Common myeloid progenitor, CD34-positive (primary cell): ENCODE measurements at regions not wholly inside any gene's neighbourhood (a gene's known extent, or its start where the extent isn't known, plus 50 kb on each side); places are given as distances from the start of the nearest gene placed in this dataset.

Experiments
- CTCF ChIA-PET: fragments of 350-600 bp; sonication (Branson Sonifier 250); formaldehyde crosslinking; loops from one replicate; lab custom pipeline; 2021; ENCODE audit warnings: antibody characterized with exemption; lab: Charles Lee
- POLR2A ChIA-PET: fragments of 350-600 bp; sonication (Branson Sonifier 250); formaldehyde crosslinking; loops from one replicate; lab custom pipeline; 2021; ENCODE audit warnings: antibody characterized with exemption; lab: Charles Lee
- DNase-seq, 3 donors: peaks; one replicate each; pipeline versions ENCODE4 v3.0.0 to v3.0.0-alpha.2; 2013
- H3K27ac ChIP-seq, 2 experiments: 1 replicate in 1 of 2; 2 replicates in 1 of 2; pipeline ENCODE4 v1.7.0; 2013; ENCODE audit warnings: inconsistent platforms in 2 of 2, low read length in 2 of 2, mild to moderate bottlenecking in 2 of 2, low read depth in 1 of 2, moderate library complexity in 1 of 2; ENCODE audit not compliant: severe bottlenecking in 2 of 2, insufficient read depth in 1 of 2, poor library complexity in 1 of 2
- H3K27me3 ChIP-seq, 5 experiments: replicated peaks in 2 of 5; 1 replicate in 3 of 5; 2 replicates in 2 of 5; pipeline versions ENCODE4 v1.6.1 to v1.7.0; 2013; ENCODE audit warnings: low read length in 4 of 5, mild to moderate bottlenecking in 2 of 5, moderate library complexity in 2 of 5, inconsistent platforms in 1 of 5; ENCODE audit not compliant: insufficient read depth in 5 of 5, control insufficient read depth in 4 of 5
- H3K36me3 ChIP-seq, 4 experiments: 1 replicate in 2 of 4; 2 replicates in 2 of 4; pipeline versions ENCODE4 v1.6.1 to v1.7.0; 2013; ENCODE audit warnings: low read length in 3 of 4, control low read depth in 1 of 4, mild to moderate bottlenecking in 1 of 4; ENCODE audit not compliant: control insufficient read depth in 4 of 4, insufficient read depth in 4 of 4
- H3K4me1 ChIP-seq, 4 experiments: 1 replicate in 3 of 4; 2 replicates in 1 of 4; pipeline versions ENCODE4 v1.6.1 to v1.7.1; 2013; ENCODE audit warnings: low read length in 3 of 4, mild to moderate bottlenecking in 3 of 4, control low read depth in 1 of 4, inconsistent platforms in 1 of 4, moderate library complexity in 1 of 4; ENCODE audit not compliant: control insufficient read depth in 4 of 4, insufficient read depth in 4 of 4; ENCODE audit errors: control extremely low read depth in 1 of 4
- H3K4me3 ChIP-seq, 7 experiments: 1 replicate in 4 of 7; 2 replicates in 3 of 7; pipeline versions ENCODE4 v1.5.1 to v1.7.0; 2013; ENCODE audit warnings: mild to moderate bottlenecking in 7 of 7, low read length in 6 of 7, moderate library complexity in 6 of 7, inconsistent platforms in 2 of 7, low read depth in 2 of 7, control low read depth in 1 of 7; ENCODE audit not compliant: insufficient read depth in 4 of 7, control insufficient read depth in 1 of 7; ENCODE audit errors: extremely low read depth in 1 of 7
- H3K9me3 ChIP-seq, 5 experiments: 1 replicate in 4 of 5; 2 replicates in 1 of 5; pipeline versions ENCODE4 v1.6.1 to v1.7.1; 2013; ENCODE audit warnings: low read length in 4 of 5, mild to moderate bottlenecking in 2 of 5, inconsistent platforms in 1 of 5, low read depth in 1 of 5, moderate library complexity in 1 of 5; ENCODE audit not compliant: control insufficient read depth in 4 of 5, insufficient read depth in 2 of 5; ENCODE audit errors: control extremely low read depth in 1 of 5
- WGBS: methylation state at CpG from one replicate; pipeline ENCODE4 v1.1.5; 2013; ENCODE audit not compliant: insufficient coverage; 5-methylcytosine and 5-hydroxymethylcytosine counted together

DNA sequence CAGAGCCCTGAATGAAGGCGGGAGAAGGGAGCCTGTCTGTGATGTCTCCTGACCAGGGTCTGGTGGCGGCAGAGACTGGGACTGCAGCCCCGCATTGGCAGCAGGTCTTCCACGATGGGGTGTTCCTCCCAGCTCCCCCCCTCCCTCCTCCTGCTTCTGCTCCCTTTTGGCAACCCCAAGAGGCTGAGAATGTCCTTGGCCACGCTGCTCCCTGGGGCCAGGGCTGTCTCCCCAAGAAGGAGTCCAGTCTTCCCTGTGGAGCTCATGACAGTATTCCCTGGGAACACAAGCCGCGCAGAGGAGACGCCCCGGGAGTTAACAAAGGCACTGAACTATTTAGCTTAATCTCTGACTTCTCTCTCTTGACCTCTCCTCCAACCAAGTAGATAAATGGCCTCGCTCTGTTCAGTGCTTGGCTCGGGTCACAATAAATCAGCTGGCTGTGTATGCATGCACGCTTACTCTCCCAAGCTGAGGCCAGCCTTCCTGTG lies 84.0 kb upstream of the NEURL1B start:
- Histone ChIP-seq H3K27ac (no peak overlapping the region), H3K9me3 (no peaks in the 10 kb centered on the region), H3K4me3 (no peak overlapping the region), H3K36me3 (no peaks in the 10 kb centered on the region), H3K27me3 (no peaks in the 10 kb centered on the region), H3K4me1 (no peaks in the 10 kb centered on the region)
- ChIA-PET CTCF (no interaction called here), POLR2A (no interaction called here)
- WGBS: 86% methylated on average over 12 of the region's 12 CpGs
- no peak for DNase-seq

DNA sequence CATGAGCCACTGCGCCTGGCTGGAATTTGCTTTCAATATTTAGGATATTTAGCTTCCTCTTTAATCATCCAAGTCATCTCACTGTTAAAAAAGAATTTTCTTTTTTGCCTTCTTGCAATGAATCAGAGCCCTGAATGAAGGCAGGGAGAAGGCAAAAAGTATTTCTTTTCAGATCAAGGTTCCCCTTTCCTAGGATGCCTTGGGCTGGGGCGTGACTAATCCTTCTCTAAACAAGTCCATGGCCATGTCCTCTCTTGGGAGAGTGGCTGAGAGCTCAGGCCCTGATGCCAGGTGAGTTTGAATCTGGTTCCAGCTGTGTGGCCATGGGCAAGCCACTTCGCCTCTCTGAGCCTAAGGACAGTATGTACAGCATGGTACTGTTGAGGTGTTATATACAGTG lies 84.8 kb upstream of the NEURL1B start:
- CTCF ChIA-PET: no interaction called here
- Histone ChIP-seq H3K27me3 (no peaks in the 10 kb centered on the region), H3K9me3 (no peaks in the 10 kb centered on the region)

DNA sequence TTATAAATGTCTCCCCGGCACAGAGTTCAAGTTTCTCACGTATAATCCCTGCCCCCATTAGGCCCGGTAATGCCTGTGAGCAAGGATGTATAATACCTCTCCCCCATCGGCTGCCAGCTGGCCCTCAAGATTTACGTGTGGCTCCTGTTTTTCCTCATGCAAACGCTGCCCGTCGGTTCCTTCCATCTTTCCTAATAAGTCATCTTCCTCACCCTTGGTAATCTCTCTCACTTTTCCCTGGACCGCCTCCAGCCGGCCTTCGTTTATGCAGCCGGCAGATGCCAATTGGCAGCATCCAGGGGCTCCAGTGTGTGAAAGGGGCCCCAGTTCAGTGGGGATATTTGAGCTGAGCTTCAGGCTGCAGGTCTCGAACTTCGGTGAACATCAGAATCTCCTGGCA lies 86.5 kb upstream of the NEURL1B start:
- Histone ChIP-seq H3K4me3 (no peak overlapping the region), H3K27ac (no peak overlapping the region), H3K9me3 (no peaks in the 10 kb centered on the region), H3K4me1 (no peaks in the 10 kb centered on the region), H3K36me3 (no peaks in the 10 kb centered on the region), H3K27me3 (no peaks in the 10 kb centered on the region)
- DNase-seq: no peak
- 96% methylated on average over 10 of the region's 14 CpGs for WGBS
- POLR2A ChIA-PET: no interaction called here
- CTCF ChIA-PET: interaction anchor here (0.6 kb wide), 1 partner anchor 1103 kb away, joined by 3 read pairs; no protein-coding TSS in a partner anchor

More for the DNA sequence above, 84.8 kb upstream of the NEURL1B start:
- 94% methylated on average over 2 of the region's 3 CpGs for WGBS
- DNase-seq: no peak
- no peaks in the 10 kb centered on the region for H3K36me3 ChIP-seq
- no peak overlapping the region for H3K4me3 ChIP-seq
- no peaks in the 10 kb centered on the region for H3K4me1 ChIP-seq
- no peak overlapping the region for H3K27ac ChIP-seq
- POLR2A ChIA-PET: no interaction called here

DNA sequence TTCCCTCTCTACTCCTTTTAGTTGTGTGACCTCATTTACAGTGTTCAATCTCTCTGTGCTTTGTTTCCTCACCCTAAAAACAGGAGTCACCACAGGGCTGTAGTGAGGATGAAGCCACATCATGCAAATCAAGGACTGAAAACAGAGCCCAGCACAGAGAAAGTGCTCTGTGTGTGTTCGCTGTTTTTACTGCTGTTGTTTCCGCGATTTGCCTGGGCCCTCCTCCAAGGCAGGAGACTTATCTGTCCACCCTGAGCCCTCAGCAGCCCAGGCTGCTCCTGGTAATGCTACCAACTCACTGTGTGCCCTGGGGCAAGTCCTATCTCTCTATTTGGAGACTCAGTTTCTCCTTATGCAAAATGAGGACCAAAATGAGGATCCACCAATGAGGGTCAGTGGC lies 87.2 kb upstream of the NEURL1B start:
- CTCF ChIA-PET: no interaction called here
- WGBS: 97% methylated on average over 3 of the region's 3 CpGs
- no peaks in the 10 kb centered on the region for H3K9me3 ChIP-seq
- POLR2A ChIA-PET: no interaction called here
- H3K27ac ChIP-seq: no peak overlapping the region
- H3K4me1 ChIP-seq: no peaks in the 10 kb centered on the region
- no peaks in the 10 kb centered on the region for H3K27me3 ChIP-seq
- no peak overlapping the region for H3K4me3 ChIP-seq
- no peak for DNase-seq
- H3K36me3 ChIP-seq: no peaks in the 10 kb centered on the region

DNA sequence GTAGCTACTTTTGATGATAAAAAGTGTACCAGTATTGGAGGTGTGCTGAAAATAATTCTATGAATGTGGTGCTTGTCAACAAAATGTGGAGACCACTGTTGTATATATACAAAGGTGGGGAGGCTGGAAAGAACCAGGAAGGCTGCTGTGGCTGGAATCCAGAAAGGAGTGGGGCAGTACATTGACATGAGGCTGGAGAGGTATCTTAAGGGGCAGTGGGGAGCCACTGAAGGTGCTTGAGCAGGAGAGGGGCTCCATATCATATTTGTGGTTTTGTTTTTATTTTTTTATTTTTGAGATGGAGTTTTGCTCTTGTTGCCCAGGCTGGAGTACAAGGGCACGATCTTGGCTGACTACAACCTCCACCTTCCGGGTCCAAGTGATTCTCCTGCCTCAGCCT lies 87.9 kb upstream of the NEURL1B start:
- no peak for DNase-seq
- ChIA-PET POLR2A (no interaction called here), CTCF (no interaction called here)
- H3K27ac ChIP-seq: no peak overlapping the region
- no peaks in the 10 kb centered on the region for H3K27me3 ChIP-seq
- no peaks in the 10 kb centered on the region for H3K36me3 ChIP-seq
- no peak overlapping the region for H3K4me3 ChIP-seq
- 94% methylated on average over 2 of the region's 2 CpGs for WGBS
- H3K9me3 ChIP-seq: no peaks in the 10 kb centered on the region
- H3K4me1 ChIP-seq: no peaks in the 10 kb centered on the region

DNA sequence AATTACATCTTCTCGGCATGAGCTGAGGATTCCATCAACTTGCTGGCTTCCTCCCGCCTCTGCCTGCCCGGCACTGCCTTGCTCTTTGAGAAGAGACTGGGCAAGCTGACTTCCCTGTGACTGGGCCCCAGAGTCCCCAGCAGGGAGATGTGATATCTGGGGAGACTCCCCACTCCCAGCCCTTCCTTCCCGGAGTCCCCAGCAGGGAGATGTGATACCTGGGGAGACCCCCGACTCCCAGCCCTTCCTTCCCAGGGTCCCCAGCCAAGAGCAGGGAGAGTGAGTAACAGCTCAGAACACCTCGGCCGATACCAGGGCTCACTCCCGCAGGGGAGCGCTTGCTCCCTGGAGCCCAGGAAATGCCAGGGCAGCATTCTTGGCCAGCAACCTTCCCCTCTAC lies 90.1 kb upstream of the NEURL1B start:
- H3K9me3 ChIP-seq: no peaks in the 10 kb centered on the region
- peaks cover 0 to 2% (median 0%) of the 10 kb centered on the region in 5 experiments for H3K27me3 ChIP-seq
- no peak overlapping the region for H3K27ac ChIP-seq
- POLR2A ChIA-PET: no interaction called here
- 76% methylated on average over 6 of the region's 9 CpGs for WGBS
- H3K36me3 ChIP-seq: no peaks in the 10 kb centered on the region
- DNase-seq: no peak
- no peak overlapping the region for H3K4me3 ChIP-seq
- CTCF ChIA-PET: no interaction called here
- no peaks in the 10 kb centered on the region for H3K4me1 ChIP-seq

DNA sequence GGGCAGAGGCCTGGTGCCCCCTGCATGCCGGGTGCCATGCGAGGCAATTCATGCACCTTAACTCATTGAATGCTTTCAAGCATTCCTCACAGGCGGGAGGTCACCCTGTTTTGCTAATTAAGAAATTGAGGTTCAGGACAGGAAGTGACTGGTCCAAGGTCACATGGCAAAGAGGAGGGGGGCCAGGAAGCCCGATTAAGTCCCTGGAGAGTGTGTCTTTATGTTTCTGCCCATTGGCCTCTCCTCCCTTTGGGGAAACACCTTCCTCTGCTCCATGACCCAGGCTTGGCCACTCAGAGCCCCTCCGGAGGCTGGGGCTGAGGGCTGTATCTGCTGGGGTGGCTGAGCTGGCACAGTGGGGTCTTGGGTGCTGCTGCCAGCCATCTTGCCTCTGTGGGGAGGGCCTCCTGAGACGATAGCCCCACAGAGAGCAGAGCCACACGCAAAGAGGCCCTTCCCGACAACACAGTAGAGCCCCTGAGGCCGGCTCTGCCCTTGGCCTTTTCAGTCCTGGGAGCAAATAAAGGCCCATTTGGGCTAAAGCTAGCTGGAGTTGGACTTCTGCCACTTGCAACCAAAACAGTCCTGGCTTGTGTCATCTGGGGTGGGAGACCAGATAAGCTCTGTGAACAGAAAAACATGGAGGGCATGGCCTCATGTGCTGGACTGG lies 90.8 kb upstream of the NEURL1B start:
- no peak overlapping the region for H3K27ac ChIP-seq
- ChIA-PET CTCF (no interaction called here), POLR2A (no interaction called here)
- H3K36me3 ChIP-seq: no peaks in the 10 kb centered on the region
- no peak overlapping the region for H3K4me3 ChIP-seq
- no peak for DNase-seq
- H3K27me3 ChIP-seq: peaks cover 0 to 2% (median 0%) of the 10 kb centered on the region in 5 experiments
- H3K4me1 ChIP-seq: no peaks in the 10 kb centered on the region
- 91% methylated on average over 6 of the region's 9 CpGs for WGBS
- H3K9me3 ChIP-seq: no peaks in the 10 kb centered on the region
